H1 (cell line): ENCODE measurements at regions not wholly inside any gene's neighbourhood (a gene's known extent, or its start where the extent isn't known, plus 50 kb on each side); places are given as distances from the start of the nearest gene placed in this dataset.

Experiments
- BCL11A ChIP-seq, 2 experiments: IDR thresholded peaks; one replicate each; pipeline ENCODE4 v1.6.1; 2011; ENCODE audit warnings: low read depth in 2 of 2, low read length in 2 of 2, mild to moderate bottlenecking in 2 of 2
- CHD7 ChIP-seq: fragments of 300-600 bp; sonication (generic); IDR thresholded peaks from 2 replicates; pipeline ENCODE4 v1.7.1; 2012; ENCODE audit warnings: low read length, moderate library complexity, mild to moderate bottlenecking, inconsistent platforms; ENCODE audit not compliant: insufficient replicate concordance
- CTCF ChIP-seq, 3 experiments: IDR thresholded peaks; 1 replicate in 2 of 3; 2 replicates in 1 of 3; pipeline versions ENCODE4 v1.5.1 to v1.6.1; 2011; ENCODE audit warnings: low read length in 3 of 3, mild to moderate bottlenecking in 3 of 3, inconsistent platforms in 2 of 3, low read depth in 1 of 3, moderate library complexity in 1 of 3; ENCODE audit not compliant: insufficient read depth in 1 of 3; ENCODE audit errors: control extremely low read depth in 1 of 3
- FOSL1 ChIP-seq: IDR thresholded peaks from 2 replicates; pipeline ENCODE4 v1.6.1; 2011; ENCODE audit warnings: mild to moderate bottlenecking, low read depth, low read length, moderate library complexity; ENCODE audit not compliant: insufficient read depth
- GABPA ChIP-seq: IDR thresholded peaks from 2 replicates; pipeline ENCODE4 v1.6.1; 2011; ENCODE audit warnings: mild to moderate bottlenecking, low read length, moderate library complexity, borderline replicate concordance; ENCODE audit not compliant: insufficient read depth
- NRF1 ChIP-seq: IDR thresholded peaks from 2 replicates; pipeline ENCODE4 v1.6.1; 2011; ENCODE audit warnings: mild to moderate bottlenecking, low read depth, low read length, improper control_type of control experiment
- PHF8 ChIP-seq: fragments of 200-600 bp; sonication (generic); conservative IDR thresholded peaks from 2 replicates; pipeline ENCODE4 v1.7.1; 2012; ENCODE audit warnings: low read depth, mild to moderate bottlenecking, inconsistent platforms, low read length, moderate library complexity
- RAD21 ChIP-seq, 2 experiments: IDR thresholded peaks in 1 of 2; conservative IDR thresholded peaks in 1 of 2; 2 replicates each; pipeline ENCODE4 v1.6.1; 2011; ENCODE audit warnings: low read depth in 2 of 2, low read length in 2 of 2, improper control_type of control experiment in 1 of 2, inconsistent platforms in 1 of 2, mild to moderate bottlenecking in 1 of 2, moderate library complexity in 1 of 2

- TF ChIP-seq CTCF (IDR thresholded peaks at IDR 0.05; ENCODE audit: control extremely low read depth in 1 of 3, insufficient read depth in 1 of 3, low read depth in 1 of 3, low read length in 3 of 3) (peak; percentile 55 to 85 (median 69)), NRF1 (no peak), FOSL1 (no peak), RAD21 (IDR thresholded peaks at IDR 0.05 in 1 of 2, conservative IDR thresholded peaks at IDR 0.05 in 1 of 2; ENCODE audit: low read depth in 2 of 2, low read length in 2 of 2) (peak; percentile 95 to 96), CHD7 (peak; percentile 8), PHF8 (no peak), GABPA (no peak), BCL11A (IDR thresholded peaks at IDR 0.05; ENCODE audit: low read depth in 2 of 2, low read length in 2 of 2) (no peak)
Observed at GRCh38 chr12:91382081-91382543, 199.5 kb upstream of the DCN start (continued).
